ENCODE measurements at regions not wholly inside any gene's neighbourhood (a gene's known extent, or its start where the extent isn't known, plus 50 kb on each side); places are given as distances from the start of the nearest gene placed in this dataset.

GRCh38 chr11:91528965-91529364 lies 695.7 kb upstream of the FAT3 start:
- H3K27me3 ChIP-seq (ENCODE audit: control insufficient read depth in 1 of 2, insufficient read depth in 1 of 2, low read length in 2 of 2): no peaks in the 10 kb centered on the region
- H3K18ac ChIP-seq (ENCODE audit: low read depth in 1 of 2, low read length in 2 of 2): no peak overlapping the region
- H3K27ac ChIP-seq (ENCODE audit: low read length, poor library complexity, severe bottlenecking): no peak overlapping the region
- no peak overlapping the region for H4K8ac ChIP-seq (ENCODE audit: low read length)
- H3K36me3 ChIP-seq (ENCODE audit: control insufficient read depth in 1 of 2, insufficient read depth in 2 of 2, low read depth in 1 of 2, low read length in 2 of 2): no peaks in the 10 kb centered on the region
- H3K9me3 ChIP-seq (ENCODE audit: control insufficient read depth, low read length): peaks cover 27% of the 10 kb centered on the region
- H2BK5ac ChIP-seq (ENCODE audit: low read depth, low read length, poor library complexity, severe bottlenecking): no peak overlapping the region
- no peak overlapping the region for H2AFZ ChIP-seq (ENCODE audit: low read depth, low read length)
- no peak overlapping the region for H3K4me3 ChIP-seq (ENCODE audit: insufficient read depth in 1 of 2, low read depth in 1 of 2, low read length in 2 of 2)
- no peak overlapping the region for H3K14ac ChIP-seq (ENCODE audit: low read length in 2 of 2)
- no peak overlapping the region for H3K23ac ChIP-seq (ENCODE audit: low read length in 2 of 2)
- DNase-seq: no peak
- no peak overlapping the region for H2BK15ac ChIP-seq (ENCODE audit: low read depth, poor library complexity, severe bottlenecking)
- no peaks in the 10 kb centered on the region for H3K79me1 ChIP-seq (replicated peaks; ENCODE audit: low read length, poor library complexity, severe bottlenecking)
- no CpG with 5 or more reads among the region's 1 CpG for WGBS
- no peak overlapping the region for H2BK120ac ChIP-seq (ENCODE audit: low read depth, low read length)
- H3K4me2 ChIP-seq (ENCODE audit: low read length, poor library complexity, severe bottlenecking): no peak overlapping the region
- H2BK12ac ChIP-seq (ENCODE audit: low read length in 2 of 2): no peak overlapping the region
- no peak overlapping the region for H4K91ac ChIP-seq (ENCODE audit: low read length)
- no peak overlapping the region for H2AK5ac ChIP-seq (ENCODE audit: low read length, severe bottlenecking)
- no peaks in the 10 kb centered on the region for H3K4me1 ChIP-seq (ENCODE audit: control insufficient read depth, insufficient read depth, low read depth, low read length)
- no peak overlapping the region for H3K4ac ChIP-seq (ENCODE audit: low read depth in 1 of 2, low read length in 2 of 2)
- no peak overlapping the region for H3K9ac ChIP-seq (ENCODE audit: low read length)

- no peak overlapping the region for H2BK5ac ChIP-seq (ENCODE audit: low read depth, low read length, poor library complexity, severe bottlenecking)
- DNase-seq: no peak
- no peak overlapping the region for H4K8ac ChIP-seq (ENCODE audit: low read length)
- peaks cover 24% of the 10 kb centered on the region for H3K9me3 ChIP-seq (ENCODE audit: control insufficient read depth, low read length)
- H3K9ac ChIP-seq (ENCODE audit: low read length): no peak overlapping the region
- H3K4me1 ChIP-seq (ENCODE audit: control insufficient read depth, insufficient read depth, low read depth, low read length): no peaks in the 10 kb centered on the region
- no peak overlapping the region for H4K91ac ChIP-seq (ENCODE audit: low read length)
- no peak overlapping the region for H3K18ac ChIP-seq (ENCODE audit: low read depth in 1 of 2, low read length in 2 of 2)
- no peak overlapping the region for H3K27ac ChIP-seq (ENCODE audit: low read length, poor library complexity, severe bottlenecking)
- H3K36me3 ChIP-seq (ENCODE audit: control insufficient read depth in 1 of 2, insufficient read depth in 2 of 2, low read depth in 1 of 2, low read length in 2 of 2): no peaks in the 10 kb centered on the region
- H2BK15ac ChIP-seq (ENCODE audit: low read depth, poor library complexity, severe bottlenecking): no peak overlapping the region
- no peak overlapping the region for H3K4ac ChIP-seq (ENCODE audit: low read depth in 1 of 2, low read length in 2 of 2)
- H2BK12ac ChIP-seq (ENCODE audit: low read length in 2 of 2): no peak overlapping the region
- no peak overlapping the region for H2BK120ac ChIP-seq (ENCODE audit: low read depth, low read length)
- H3K14ac ChIP-seq (ENCODE audit: low read length in 2 of 2): no peak overlapping the region
- H3K27me3 ChIP-seq (ENCODE audit: control insufficient read depth in 1 of 2, insufficient read depth in 1 of 2, low read length in 2 of 2): no peaks in the 10 kb centered on the region
- WGBS: 79% methylated on average over 4 of the region's 4 CpGs
- no peaks in the 10 kb centered on the region for H3K79me1 ChIP-seq (replicated peaks; ENCODE audit: low read length, poor library complexity, severe bottlenecking)
- H3K23ac ChIP-seq (ENCODE audit: low read length in 2 of 2): no peak overlapping the region
- H3K4me2 ChIP-seq (ENCODE audit: low read length, poor library complexity, severe bottlenecking): no peak overlapping the region
- no peak overlapping the region for H2AFZ ChIP-seq (ENCODE audit: low read depth, low read length)
- no peak overlapping the region for H2AK5ac ChIP-seq (ENCODE audit: low read length, severe bottlenecking)
- H3K4me3 ChIP-seq (ENCODE audit: insufficient read depth in 1 of 2, low read depth in 1 of 2, low read length in 2 of 2): no peak overlapping the region
These were observed 697.1 kb upstream of the FAT3 start for GRCh38 chr11:91527380-91528030.

GRCh38 chr11:91513734-91514133 lies 710.9 kb upstream of the FAT3 start:
- H4K8ac ChIP-seq (ENCODE audit: low read length): no peak overlapping the region
- no peak overlapping the region for H2AK5ac ChIP-seq (ENCODE audit: low read length, severe bottlenecking)
- no peaks in the 10 kb centered on the region for H3K27me3 ChIP-seq (ENCODE audit: control insufficient read depth in 1 of 2, insufficient read depth in 1 of 2, low read length in 2 of 2)
- no peak for DNase-seq
- no peak overlapping the region for H3K9ac ChIP-seq (ENCODE audit: low read length)
- no peak overlapping the region for H2AFZ ChIP-seq (ENCODE audit: low read depth, low read length)
- no peak overlapping the region for H3K4me2 ChIP-seq (ENCODE audit: low read length, poor library complexity, severe bottlenecking)
- no peak overlapping the region for H2BK12ac ChIP-seq (ENCODE audit: low read length in 2 of 2)
- H3K36me3 ChIP-seq (ENCODE audit: control insufficient read depth in 1 of 2, insufficient read depth in 2 of 2, low read depth in 1 of 2, low read length in 2 of 2): no peaks in the 10 kb centered on the region
- H3K4me3 ChIP-seq (ENCODE audit: insufficient read depth in 1 of 2, low read depth in 1 of 2, low read length in 2 of 2): no peak overlapping the region
- no peak overlapping the region for H3K14ac ChIP-seq (ENCODE audit: low read length in 2 of 2)
- no peak overlapping the region for H2BK120ac ChIP-seq (ENCODE audit: low read depth, low read length)
- no peak overlapping the region for H3K27ac ChIP-seq (ENCODE audit: low read length, poor library complexity, severe bottlenecking)
- 25% methylated on average over 4 of the region's 4 CpGs for WGBS
- H3K4ac ChIP-seq (ENCODE audit: low read depth in 1 of 2, low read length in 2 of 2): no peak overlapping the region
- H3K79me1 ChIP-seq (replicated peaks; ENCODE audit: low read length, poor library complexity, severe bottlenecking): no peaks in the 10 kb centered on the region
- no peak overlapping the region for H2BK5ac ChIP-seq (ENCODE audit: low read depth, low read length, poor library complexity, severe bottlenecking)
- no peak overlapping the region for H3K18ac ChIP-seq (ENCODE audit: low read depth in 1 of 2, low read length in 2 of 2)
- no peak overlapping the region for H4K91ac ChIP-seq (ENCODE audit: low read length)
- no peaks in the 10 kb centered on the region for H3K4me1 ChIP-seq (ENCODE audit: control insufficient read depth, insufficient read depth, low read depth, low read length)
- no peak overlapping the region for H2BK15ac ChIP-seq (ENCODE audit: low read depth, poor library complexity, severe bottlenecking)
- H3K23ac ChIP-seq (ENCODE audit: low read length in 2 of 2): no peak overlapping the region
- H3K9me3 ChIP-seq (ENCODE audit: control insufficient read depth, low read length): no peaks in the 10 kb centered on the region

GRCh38 chr11:91497847-91498246 lies 726.8 kb upstream of the FAT3 start:
- H2BK120ac ChIP-seq (ENCODE audit: low read depth, low read length): no peak overlapping the region
- no peak overlapping the region for H3K23ac ChIP-seq (ENCODE audit: low read length in 2 of 2)
- no peaks in the 10 kb centered on the region for H3K27me3 ChIP-seq (ENCODE audit: control insufficient read depth in 1 of 2, insufficient read depth in 1 of 2, low read length in 2 of 2)
- no peak overlapping the region for H3K4me2 ChIP-seq (ENCODE audit: low read length, poor library complexity, severe bottlenecking)
- H3K36me3 ChIP-seq (ENCODE audit: control insufficient read depth in 1 of 2, insufficient read depth in 2 of 2, low read depth in 1 of 2, low read length in 2 of 2): no peaks in the 10 kb centered on the region
- H3K14ac ChIP-seq (ENCODE audit: low read length in 2 of 2): no peak overlapping the region
- no peak overlapping the region for H2BK15ac ChIP-seq (ENCODE audit: low read depth, poor library complexity, severe bottlenecking)
- no peak overlapping the region for H2AFZ ChIP-seq (ENCODE audit: low read depth, low read length)
- H3K4me1 ChIP-seq (ENCODE audit: control insufficient read depth, insufficient read depth, low read depth, low read length): no peaks in the 10 kb centered on the region
- H2BK12ac ChIP-seq (ENCODE audit: low read length in 2 of 2): no peak overlapping the region
- no peak overlapping the region for H2AK5ac ChIP-seq (ENCODE audit: low read length, severe bottlenecking)
- H4K8ac ChIP-seq (ENCODE audit: low read length): no peak overlapping the region
- H3K27ac ChIP-seq (ENCODE audit: low read length, poor library complexity, severe bottlenecking): no peak overlapping the region
- H3K9me3 ChIP-seq (ENCODE audit: control insufficient read depth, low read length): no peaks in the 10 kb centered on the region
- no peak overlapping the region for H3K9ac ChIP-seq (ENCODE audit: low read length)
- WGBS: no CpG with 5 or more reads among the region's 1 CpG
- H3K79me1 ChIP-seq (replicated peaks; ENCODE audit: low read length, poor library complexity, severe bottlenecking): no peaks in the 10 kb centered on the region
- H2BK5ac ChIP-seq (ENCODE audit: low read depth, low read length, poor library complexity, severe bottlenecking): no peak overlapping the region
- H3K4me3 ChIP-seq (ENCODE audit: insufficient read depth in 1 of 2, low read depth in 1 of 2, low read length in 2 of 2): no peak overlapping the region
- no peak overlapping the region for H4K91ac ChIP-seq (ENCODE audit: low read length)
- H3K18ac ChIP-seq (ENCODE audit: low read depth in 1 of 2, low read length in 2 of 2): no peak overlapping the region
- no peak overlapping the region for H3K4ac ChIP-seq (ENCODE audit: low read depth in 1 of 2, low read length in 2 of 2)
- DNase-seq: no peak

Data from mesenchymal stem cell (in vitro differentiated cells and primary cell).